HepG2 (cell line): ENCODE measurements at regions not wholly inside any gene's neighbourhood (a gene's known extent, or its start where the extent isn't known, plus 50 kb on each side); places are given as distances from the start of the nearest gene placed in this dataset.

ENCODE experiments used
- CBFB ChIP-seq: sonication (generic); formaldehyde crosslinking; IDR thresholded peaks from 2 replicates; pipeline ENCODE4 v1.4.0; 2020; ENCODE audit warnings: missing genetic modification reagents
- EP300 ChIP-seq, 3 experiments: sonication (generic) in 1 of 3; formaldehyde crosslinking in 1 of 3; IDR thresholded peaks; 2 replicates each; pipeline versions ENCODE4 v1.5.1 to v1.6.1; 2011 to 2020; ENCODE audit warnings: low read depth in 2 of 3, low read length in 2 of 3, borderline replicate concordance in 1 of 3, improper control_type of control experiment in 1 of 3, mild to moderate bottlenecking in 1 of 3, missing genetic modification reagents in 1 of 3, moderate library complexity in 1 of 3
- ERF ChIP-seq: IDR thresholded peaks from 2 replicates; pipeline ENCODE4 v1.6.1; 2018; ENCODE audit warnings: missing biosample characterization, missing genetic modification reagents
- JDP2 ChIP-seq: sonication (generic); formaldehyde crosslinking; IDR thresholded peaks from 2 replicates; pipeline ENCODE4 v1.8.1; 2022; ENCODE audit warnings: missing genetic modification reagents, borderline replicate concordance
- RAD51 ChIP-seq: fragments of 450-650 bp; IDR thresholded peaks from 2 replicates; pipeline ENCODE4 v1.6.1; 2016; ENCODE audit warnings: borderline replicate concordance
- ZNF121 ChIP-seq: sonication (generic); formaldehyde crosslinking; IDR thresholded peaks from 2 replicates; pipeline ENCODE4 v1.5.0; 2020; ENCODE audit warnings: mild to moderate bottlenecking, missing genetic modification reagents
- ZNF580 ChIP-seq: IDR thresholded peaks from 2 replicates; pipeline ENCODE4 v1.6.1; 2016; ENCODE audit warnings: low read depth, borderline replicate concordance

- TF ChIP-seq RAD51, result no peak
- TF ChIP-seq ZNF121 (CRISPR knock-in tag), result no peak
- TF ChIP-seq ZNF580 (CRISPR knock-in tag), result no peak
- TF ChIP-seq CBFB (CRISPR knock-in tag), result no peak
- no peak for TF ChIP-seq EP300 (IDR thresholded peaks at IDR 0.05; ENCODE audit: low read depth in 2 of 2, low read length in 2 of 2)
- TF ChIP-seq EP300 (CRISPR knock-in tag; IDR thresholded peaks at IDR 0.05; ENCODE audit: borderline replicate concordance), result no peak
- TF ChIP-seq JDP2, result no peak
- no peak for TF ChIP-seq ERF (CRISPR knock-in tag)
Observed at GRCh38 chr7:68623030-68623429, 975.2 kb upstream of the AUTS2 start.
